ENCODE measurements at regions not wholly inside any gene's neighbourhood (a gene's known extent, or its start where the extent isn't known, plus 50 kb on each side); places are given as distances from the start of the nearest gene placed in this dataset.
"Not testable (repeated sequence)": the region's sequence is repeated elsewhere in the genome, so short reads cannot be mapped to it uniquely, and the experiment has no call there.

- no peak for DNase-seq
Observed at GRCh38 chr3:193909387-193909786, 226.6 kb upstream of the HES1 start.

DNA sequence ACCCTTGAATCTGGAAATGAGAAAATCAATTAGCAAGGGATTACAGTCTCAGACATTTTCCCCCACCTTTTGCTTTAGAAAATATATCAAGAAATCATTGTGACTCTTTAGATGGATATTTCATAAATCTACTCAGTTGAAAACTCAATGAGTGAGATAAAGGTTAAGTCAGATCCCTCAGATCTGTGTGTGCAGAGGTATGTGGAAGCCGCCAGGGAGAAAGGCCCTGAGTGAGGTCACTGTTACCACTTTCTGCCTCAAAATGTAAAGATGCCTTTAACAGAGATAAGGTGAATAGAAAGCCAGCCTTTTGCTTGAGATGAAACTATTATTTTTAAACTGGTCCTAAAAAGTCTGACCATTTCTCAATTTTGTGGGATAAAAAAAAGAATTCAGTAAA, 225.6 kb upstream of the HES1 start:
- DNase-seq, result no peak

DNA sequence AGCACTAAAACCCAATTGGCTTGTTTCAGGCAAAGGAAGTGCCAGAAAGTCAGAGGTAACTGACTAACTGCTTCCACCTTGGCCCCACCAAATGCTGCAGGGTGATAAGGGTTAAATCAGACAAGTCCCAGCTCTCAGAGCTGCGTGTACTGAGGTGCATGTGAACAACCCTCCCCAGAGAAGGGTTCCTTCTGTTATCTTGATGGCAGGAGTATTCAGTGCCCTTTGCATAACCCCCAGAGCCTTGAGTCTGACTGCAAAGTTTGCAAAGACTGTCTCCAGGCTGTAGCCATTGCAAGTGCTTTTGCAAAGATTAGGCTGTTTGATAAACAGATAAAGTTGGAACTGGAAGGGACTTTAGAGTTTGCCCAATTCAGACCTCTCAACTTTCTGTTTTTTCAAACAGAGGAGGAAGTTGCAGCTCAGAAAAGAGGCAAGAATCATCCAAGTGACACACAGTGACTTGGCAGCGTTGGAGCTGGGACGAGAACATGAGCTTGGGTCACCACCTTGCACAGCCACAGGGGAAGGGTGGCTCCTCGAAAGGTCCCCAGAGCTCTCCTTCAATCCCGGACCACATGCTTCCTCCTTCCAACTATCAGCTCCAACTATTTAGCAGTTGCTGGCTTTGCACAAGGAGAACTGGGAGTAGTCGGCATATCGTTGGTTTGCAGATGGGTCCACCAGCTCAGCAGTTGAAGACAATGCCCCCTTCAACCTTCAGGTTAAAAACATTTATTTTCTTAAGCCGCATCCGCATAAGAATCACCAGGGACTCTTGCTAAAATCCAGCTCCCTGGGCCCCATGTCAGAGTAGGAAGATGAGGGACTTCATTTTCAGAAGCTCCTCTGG, 224.8 kb upstream of the HES1 start:
- no peak for DNase-seq

- no peak for DNase-seq
Observed at GRCh38 chr3:193911784-193912340, 224.1 kb upstream of the HES1 start.

DNA sequence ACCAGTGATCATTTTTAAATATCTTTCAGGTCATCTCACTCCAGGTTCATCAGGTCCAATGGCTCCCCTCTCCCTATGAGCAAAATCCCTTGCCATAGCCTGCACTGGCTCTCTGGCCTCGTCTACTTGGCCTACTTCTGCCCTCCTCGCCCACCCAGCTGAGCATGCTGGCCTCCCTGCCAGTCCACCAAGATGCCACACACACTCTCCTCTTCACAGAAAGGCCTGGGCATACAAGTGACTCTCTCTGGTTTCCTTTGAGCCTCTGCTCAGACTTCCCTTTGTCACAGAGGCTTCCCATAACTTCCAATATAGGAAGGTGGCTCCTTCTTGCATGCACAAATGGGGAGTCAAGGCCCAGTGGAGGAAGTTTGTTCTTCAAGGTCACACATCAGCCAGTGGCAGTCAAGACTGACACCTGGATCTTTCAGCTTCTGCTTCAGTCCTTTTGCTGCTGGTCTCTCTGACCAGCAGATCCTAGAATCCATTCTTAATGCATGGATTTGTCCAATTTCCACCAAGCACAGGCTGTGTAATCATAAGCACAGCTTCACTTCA, 223.2 kb upstream of the HES1 start:
- no peak for DNase-seq

- DNase-seq, result no peak
Observed at GRCh38 chr3:193914602-193915001, 221.3 kb upstream of the HES1 start.

DNA sequence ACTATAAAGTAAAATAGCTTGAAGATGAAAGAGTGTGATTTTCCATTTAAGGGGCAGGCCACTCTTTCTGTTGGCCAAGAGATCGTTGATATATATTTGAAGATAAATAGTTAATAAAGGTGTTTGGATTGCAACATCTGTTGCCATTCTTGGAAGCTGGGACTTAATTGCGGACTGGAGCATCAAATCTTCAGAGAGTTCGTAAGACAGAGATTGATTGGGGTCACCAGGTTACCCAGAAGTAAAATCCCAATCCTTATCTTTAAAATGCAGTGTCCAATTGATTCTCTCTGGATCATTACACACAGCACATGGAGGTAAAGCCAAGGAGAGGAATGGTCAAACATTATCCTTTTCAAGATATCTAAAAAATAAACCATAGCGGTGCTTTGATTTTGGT, 220.8 kb upstream of the HES1 start:
- DNase-seq, result no peak

- no peak for DNase-seq
Observed at GRCh38 chr3:193915613-193916012, 220.3 kb upstream of the HES1 start.

DNA sequence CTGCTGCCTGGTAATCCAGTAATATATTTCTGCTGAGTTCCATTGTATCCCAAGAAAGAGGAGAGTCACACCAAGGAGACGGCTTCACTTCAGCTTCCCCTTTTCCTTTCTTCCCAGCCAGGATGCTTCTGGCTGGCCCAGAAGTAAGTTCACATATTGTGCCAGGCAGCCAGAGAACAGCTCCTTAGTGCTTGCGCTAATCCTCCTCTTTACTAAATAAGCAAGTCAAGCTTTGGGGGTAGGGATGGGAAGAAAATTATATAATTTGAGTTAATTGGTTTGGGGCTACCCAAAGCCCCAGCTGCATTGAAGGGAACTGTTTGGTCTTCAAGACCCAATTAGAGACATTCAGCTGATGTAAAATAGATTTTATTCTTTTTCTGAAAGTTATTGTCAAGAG, 218.8 kb upstream of the HES1 start:
- no peak for DNase-seq

- DNase-seq, result no peak
Observed at GRCh38 chr3:193921465-193921864, 214.5 kb upstream of the HES1 start.

DNA sequence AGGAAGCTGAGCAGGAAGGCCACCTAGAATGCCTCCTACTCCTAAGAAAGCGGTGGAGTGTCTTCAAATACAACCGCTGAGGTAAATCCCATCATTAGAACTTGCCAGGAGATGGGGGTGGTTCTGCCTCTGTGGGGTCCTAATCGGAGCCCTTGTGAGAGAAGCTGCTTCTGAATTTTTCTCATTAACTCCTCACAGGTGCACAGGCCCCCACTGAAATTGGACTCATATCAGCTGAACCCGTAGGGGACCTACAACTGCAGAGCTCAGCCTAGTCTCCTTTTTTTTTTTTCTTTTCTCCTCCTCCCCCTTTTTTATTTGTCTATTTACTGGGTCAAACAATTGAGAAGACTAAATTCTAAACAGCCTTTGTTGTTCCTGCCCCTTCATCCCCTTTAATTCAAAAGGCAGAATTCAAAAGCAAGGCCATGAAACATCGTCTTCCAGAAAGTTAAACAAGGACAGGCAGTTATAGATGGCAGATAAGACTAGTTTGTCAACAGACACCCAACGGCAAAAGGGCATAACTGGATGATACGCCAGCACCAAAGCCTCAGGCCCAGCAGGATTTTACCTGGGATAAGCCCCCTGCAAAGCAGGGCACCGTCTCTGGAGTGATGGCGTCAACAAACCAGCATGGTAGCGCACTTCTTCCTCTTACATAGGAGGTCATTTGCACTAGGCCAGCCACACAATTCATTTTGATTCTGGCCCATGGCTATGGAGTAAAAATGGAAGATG, 213.7 kb upstream of the HES1 start:
- DNase-seq, result no peak

DNA sequence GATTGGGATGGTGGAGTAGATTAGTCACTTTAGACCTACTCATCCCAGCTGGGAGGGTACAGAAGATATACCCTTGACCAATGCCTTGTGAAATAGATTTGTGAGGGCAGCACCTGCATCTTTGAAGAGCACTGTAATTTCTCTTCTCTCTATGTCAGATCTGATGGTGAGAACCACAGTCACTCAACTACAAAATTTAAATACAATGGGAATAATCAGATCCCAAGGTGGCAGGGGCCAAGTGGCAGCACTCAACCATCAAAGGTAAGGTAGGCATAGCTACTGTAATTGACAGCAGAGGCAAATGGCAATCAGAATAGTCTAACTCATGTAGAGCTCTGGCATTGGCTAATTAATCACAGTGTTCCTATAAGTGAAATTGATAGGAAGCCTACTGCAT, 212.0 kb upstream of the HES1 start:
- not testable (repeated sequence) for DNase-seq

GRCh38 chr3:193926071-193926470, 209.9 kb upstream of the HES1 start:
- DNase-seq, result peak; percentile 56

DNA sequence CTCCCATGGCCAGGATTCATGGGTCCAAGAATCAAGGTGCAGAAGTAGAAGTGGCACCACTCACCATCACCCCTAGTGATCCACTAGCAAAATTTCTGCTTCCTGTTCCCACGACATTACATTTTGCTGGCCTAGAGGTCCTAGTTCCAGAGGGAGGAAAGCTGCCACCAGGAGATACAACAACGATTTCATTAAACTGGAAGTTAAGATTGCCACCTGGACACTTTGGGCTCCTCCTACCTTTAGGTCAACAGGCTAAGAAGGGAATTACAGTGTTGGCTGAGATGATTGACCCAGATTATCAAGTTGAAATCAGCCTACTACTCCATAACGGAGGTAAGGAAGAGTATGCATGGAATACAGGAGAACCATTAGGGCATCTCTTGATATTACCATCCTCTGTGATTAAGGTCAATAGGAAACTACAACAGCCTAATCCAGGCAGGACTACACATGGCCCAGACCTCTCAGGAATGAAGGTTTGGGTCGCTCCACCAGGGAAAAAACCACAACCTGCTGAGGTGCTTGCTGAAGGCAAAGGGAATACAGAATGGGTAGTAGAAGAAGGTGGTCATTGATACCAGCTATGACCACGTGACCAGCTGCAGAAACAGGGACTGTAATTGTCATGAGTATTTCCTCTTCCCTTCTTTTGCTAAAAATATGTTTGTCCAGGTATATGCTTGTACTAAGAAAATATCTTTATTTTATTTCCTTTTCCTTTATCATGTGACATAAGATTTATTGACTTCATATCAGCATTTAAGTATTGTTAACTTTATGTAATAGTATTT, 208.3 kb upstream of the HES1 start:
- DNase-seq, result not testable (repeated sequence)

GRCh38 chr3:193928354-193929209, 207.4 kb upstream of the HES1 start:
- DNase-seq, result no peak

GRCh38 chr3:193929373-193929772, 206.6 kb upstream of the HES1 start:
- DNase-seq, result no peak

DNA sequence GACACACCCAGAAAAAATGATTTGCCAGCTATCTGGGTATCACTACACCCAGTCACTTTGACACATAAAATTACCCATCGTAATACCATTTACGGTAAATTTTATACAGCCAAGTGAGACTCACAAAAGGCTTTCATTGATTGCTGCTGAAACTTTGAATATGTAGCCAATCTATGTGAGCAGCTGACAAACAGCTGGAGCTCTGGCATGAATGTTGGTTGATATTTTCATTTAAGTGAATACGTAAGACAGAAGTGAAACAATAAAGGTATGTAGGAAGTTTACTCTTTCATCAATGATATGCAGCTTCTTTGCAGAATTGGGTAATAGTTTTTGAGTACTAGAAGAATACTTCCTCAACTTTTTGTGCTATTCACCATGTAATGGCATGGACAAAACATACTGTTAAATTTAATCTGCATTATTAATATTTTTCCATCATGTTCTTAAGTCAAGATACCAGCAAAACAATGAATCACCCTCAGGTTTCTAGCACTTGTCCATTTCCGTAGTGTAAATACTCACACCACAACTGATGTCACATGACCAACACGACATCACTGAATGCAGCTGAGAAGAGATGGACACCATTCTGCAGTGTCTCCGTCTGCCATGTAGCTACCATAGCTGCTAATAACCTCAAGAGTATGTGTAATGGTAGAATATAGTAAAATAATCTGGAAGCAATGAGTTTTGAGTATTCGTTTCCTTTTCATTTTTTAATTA, 205.9 kb upstream of the HES1 start:
- DNase-seq, result no peak

DNA sequence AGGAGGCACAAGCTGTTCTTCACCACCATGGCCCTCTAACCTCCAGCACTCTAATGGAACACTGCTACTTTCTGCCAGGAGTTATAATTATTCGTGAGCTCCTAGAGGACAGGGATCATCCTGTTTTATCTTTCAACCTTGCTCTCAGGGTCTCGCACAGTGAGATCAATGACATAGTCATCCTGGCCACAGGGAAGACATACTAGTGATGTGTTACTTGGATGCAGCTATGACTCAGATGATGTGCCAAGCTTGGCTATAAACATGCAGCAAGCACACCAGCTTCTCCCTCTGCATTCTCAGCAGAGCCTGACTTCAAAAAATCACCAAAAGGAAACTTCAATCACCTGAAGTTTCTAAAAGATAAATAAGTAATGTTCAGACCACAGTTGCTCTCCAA, 203.8 kb upstream of the HES1 start:
- DNase-seq, result no peak

GRCh38 chr3:193932576-193932975, 203.4 kb upstream of the HES1 start:
- no peak for DNase-seq

GRCh38 chr3:193933451-193933850, 202.5 kb upstream of the HES1 start:
- DNase-seq, result no peak

- DNase-seq, result no peak
Observed at GRCh38 chr3:193935916-193936315, 200.0 kb upstream of the HES1 start.

Data from CD4-positive, alpha-beta T cell treated with Interleukin-15 for 1 hour (primary cell).